GM20000 (cell line): ENCODE measurements at regions not wholly inside any gene's neighbourhood (a gene's known extent, or its start where the extent isn't known, plus 50 kb on each side); places are given as distances from the start of the nearest gene placed in this dataset.

ENCODE experiments used
- DNase-seq: peaks from one replicate; pipeline ENCODE4 v3.0.0; 2012; ENCODE audit warnings: low spot score
- CTCF ChIP-seq: IDR thresholded peaks from 2 replicates; pipeline ENCODE4 v1.5.1; 2012; ENCODE audit warnings: mild to moderate bottlenecking, control low read depth; ENCODE audit errors: extremely low read depth, missing control alignments

DNA sequence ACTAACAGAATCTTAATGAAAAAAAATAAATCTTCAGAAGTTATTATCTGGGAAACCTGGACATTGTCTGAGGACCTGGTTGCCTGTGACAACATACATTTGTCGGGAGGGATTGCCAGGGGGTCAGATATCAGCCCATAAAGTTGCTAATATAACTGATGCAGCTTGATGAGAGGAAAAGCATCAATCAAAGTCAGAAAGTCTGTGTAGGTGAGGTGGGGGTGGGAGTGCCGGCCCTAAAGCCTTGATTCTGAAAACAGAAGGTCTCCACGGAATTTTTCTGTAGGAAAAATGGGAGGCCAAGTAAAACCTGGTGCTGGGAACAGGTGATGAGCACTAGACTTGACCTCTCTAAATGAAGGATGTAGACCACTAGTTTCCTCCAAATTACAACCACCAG, 281.8 kb downstream of the FGFR2 start:
- no peak for TF ChIP-seq CTCF
- DNase-seq, result no peak

DNA sequence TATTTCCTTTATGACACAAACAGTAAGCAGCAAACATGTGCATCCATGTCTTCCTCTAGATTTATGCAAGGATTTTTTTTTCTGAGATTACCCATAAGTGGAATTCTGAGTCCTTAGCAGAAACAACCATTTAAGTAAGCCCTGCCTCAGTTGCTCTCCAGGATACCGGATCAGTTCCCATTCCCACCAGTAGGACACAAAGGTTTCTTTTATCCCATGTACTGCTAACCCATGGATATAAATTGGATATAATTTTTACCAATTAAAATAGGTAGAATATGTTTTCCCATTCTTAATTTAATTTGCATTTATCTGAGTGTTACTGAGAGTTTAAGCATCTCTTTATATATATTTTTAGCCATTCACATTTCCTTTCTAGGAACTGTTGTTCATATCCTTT, 280.9 kb downstream of the FGFR2 start:
- no peak for DNase-seq
- TF ChIP-seq CTCF, result no peak

DNA sequence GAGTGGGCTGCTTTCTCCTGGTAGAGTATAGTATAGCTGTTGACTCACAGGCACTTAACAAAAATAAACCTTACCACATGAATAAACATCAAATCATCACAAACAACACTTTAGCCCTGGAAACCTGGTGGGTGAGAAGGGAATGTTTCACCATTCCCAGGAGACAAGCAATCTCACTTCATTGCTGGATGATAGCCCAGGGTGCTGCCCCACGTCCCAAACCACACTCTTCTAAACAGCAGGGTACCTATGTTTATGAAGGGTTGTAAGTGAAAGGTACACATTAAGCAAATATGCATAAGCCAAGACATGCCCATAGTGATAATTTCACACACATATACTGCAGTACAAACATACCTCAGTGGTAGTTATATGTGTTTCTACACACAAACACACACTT, 276.2 kb downstream of the FGFR2 start:
- TF ChIP-seq CTCF, result no peak

GRCh38 chr10:121322776-121323175, 275.5 kb downstream of the FGFR2 start:
- TF ChIP-seq CTCF, result no peak
- DNase-seq, result no peak

More for the DNA sequence above, 276.2 kb downstream of the FGFR2 start:
- DNase-seq, result no peak

DNA sequence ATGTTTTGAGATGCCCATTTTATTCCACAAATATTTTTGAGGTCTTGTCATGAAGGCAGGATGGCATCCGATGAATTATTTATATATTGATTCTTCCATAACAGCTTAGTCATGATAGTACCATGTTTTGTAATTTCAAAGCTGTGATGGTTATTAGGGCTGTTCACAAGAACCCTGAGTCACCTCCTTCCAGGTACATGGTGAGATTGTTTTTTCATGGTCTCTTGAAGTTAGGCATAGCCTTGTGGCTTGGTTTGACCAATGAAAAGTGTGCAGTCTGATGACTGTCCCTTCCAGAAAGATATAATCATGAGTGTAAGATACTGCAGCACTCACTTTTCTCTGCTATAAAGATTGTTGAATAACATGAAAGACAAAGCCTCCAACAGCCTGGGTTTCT, 274.8 kb downstream of the FGFR2 start:
- no peak for TF ChIP-seq CTCF
- DNase-seq, result no peak

GRCh38 chr10:121324678-121325213, 273.5 kb downstream of the FGFR2 start:
- DNase-seq, result no peak
- no peak for TF ChIP-seq CTCF

- DNase-seq, result no peak
These were observed 272.6 kb downstream of the FGFR2 start for GRCh38 chr10:121325490-121326231.

More at GRCh38 chr10:121325490-121326231, 272.6 kb downstream of the FGFR2 start:
- TF ChIP-seq CTCF, result no peak
